Ovary (tissue), 7 donors: ENCODE measurements at regions not wholly inside any gene's neighbourhood (a gene's known extent, or its start where the extent isn't known, plus 50 kb on each side); places are given as distances from the start of the nearest gene placed in this dataset.

Experiments used
- DNase-seq, 5 donors: peaks; one replicate each; pipeline ENCODE4 v3.0.0-alpha.2; 2019 to 2020
- H3K27ac ChIP-seq, 2 donors: fragments of 200-600 bp; one replicate each; pipeline versions ENCODE4 v1.5.1 to v1.8.0; 2019 to 2022
- H3K27me3 ChIP-seq: fragments of 200-600 bp; one replicate; pipeline ENCODE4 v1.8.0; 2022
- H3K36me3 ChIP-seq: fragments of 200-600 bp; sonication (generic); one replicate; pipeline ENCODE4 v1.5.1; 2019
- H3K4me1 ChIP-seq: one replicate; pipeline ENCODE4 v1.8.1; 2013; ENCODE audit warnings: mild to moderate bottlenecking, moderate library complexity; ENCODE audit not compliant: insufficient read depth
- H3K4me3 ChIP-seq: fragments of 200-600 bp; sonication (generic); one replicate; pipeline ENCODE4 v1.5.1; 2017
- H3K9me3 ChIP-seq, 2 donors: fragments of 200-600 bp in 1 of 2; sonication (generic) in 1 of 2; one replicate each; pipeline versions ENCODE4 v1.5.1 to v1.8.1; 2013 to 2019; ENCODE audit warnings: mild to moderate bottlenecking in 1 of 2, moderate library complexity in 1 of 2
- EP300 ChIP-seq: sonication (generic); formaldehyde crosslinking; IDR thresholded peaks from one replicate; pipeline ENCODE4 v1.6.1; 2017; ENCODE audit warnings: antibody characterized with exemption
- POLR2A ChIP-seq: fragments of 450-650 bp; IDR thresholded peaks from one replicate; pipeline ENCODE4 v1.6.1; 2017; ENCODE audit warnings: antibody characterized with exemption, mild to moderate bottlenecking, moderate library complexity
- WGBS, 3 donors: extraction: QIAGEN DNeasy Blood & Tissue Kit in 1 of 3; methylation state at CpG; one replicate each; pipeline versions ENCODE4 v1.1.5 to v1.1.7; 2013 to 2017; 5-methylcytosine and 5-hydroxymethylcytosine counted together
- intact Hi-C, 4 donors: fragments of 100-400 bp; cut with DNase I; formaldehyde crosslinking; loops; one replicate each; pipeline versions ENCODE4 v1.11.0 to v1.15.1; 2022 to 2023
- TF ChIP-seq, protein P1 (sequence below), 3 donors: fragments of 450-650 bp in 2 of 3; fragments of 200-600 bp in 1 of 3; IDR thresholded peaks; one replicate each; pipeline versions ENCODE4 v1.5.1 to v1.8.0; 2016 to 2022; ENCODE audit warnings: antibody characterized with exemption in 3 of 3, mild to moderate bottlenecking in 1 of 3
- donor health status: DM: no; HTN: no; CAD: no; lungs with moderate emphysema.
- donor health status: DM: no; HTN: no; CAD: no.
- donor health status: Bipolar disorder and iron deficiency.
- donor health status: DM: no; HTN: no; CAD: no.
- donor health status: DM: yes; HTN: yes; CAD: no.

DNA sequence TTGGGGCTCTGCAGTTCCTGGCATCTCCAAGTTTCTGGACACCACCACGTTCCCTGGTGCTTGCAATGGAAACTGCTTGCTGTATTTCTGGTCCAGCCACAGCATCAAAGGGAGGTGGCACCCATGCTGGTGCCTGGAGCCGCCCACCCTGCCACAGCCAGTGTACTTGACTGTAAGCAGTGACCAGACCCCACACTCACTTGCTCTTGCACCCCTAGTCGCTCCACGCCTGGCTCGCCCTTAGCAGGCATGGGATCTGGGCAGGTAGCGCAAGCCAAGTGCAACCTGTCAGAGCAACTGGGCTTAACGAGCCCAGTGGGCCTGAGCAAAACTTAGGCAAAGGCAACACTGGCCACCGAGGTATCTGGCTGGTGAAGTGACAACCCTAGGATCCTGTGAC is 648.2 kb upstream of the PCDH9 start:
- 90 to 95% (median 93%) methylated on average over 8 of the region's 8 CpGs for WGBS, 3 donors
- H3K36me3 ChIP-seq = no peaks in the 10 kb centered on the region
- no peak overlapping the region for H3K27ac ChIP-seq
- H3K9me3 ChIP-seq = no peaks in the 10 kb centered on the region
- no peak overlapping the region for H3K4me3 ChIP-seq
- no peaks in the 10 kb centered on the region for H3K4me1 ChIP-seq
- no peaks in the 10 kb centered on the region for H3K27me3 ChIP-seq
- DNase-seq = no peak
- TF ChIP-seq POLR2A (no peak), EP300 (no peak)
- TF ChIP-seq, protein P1, sequence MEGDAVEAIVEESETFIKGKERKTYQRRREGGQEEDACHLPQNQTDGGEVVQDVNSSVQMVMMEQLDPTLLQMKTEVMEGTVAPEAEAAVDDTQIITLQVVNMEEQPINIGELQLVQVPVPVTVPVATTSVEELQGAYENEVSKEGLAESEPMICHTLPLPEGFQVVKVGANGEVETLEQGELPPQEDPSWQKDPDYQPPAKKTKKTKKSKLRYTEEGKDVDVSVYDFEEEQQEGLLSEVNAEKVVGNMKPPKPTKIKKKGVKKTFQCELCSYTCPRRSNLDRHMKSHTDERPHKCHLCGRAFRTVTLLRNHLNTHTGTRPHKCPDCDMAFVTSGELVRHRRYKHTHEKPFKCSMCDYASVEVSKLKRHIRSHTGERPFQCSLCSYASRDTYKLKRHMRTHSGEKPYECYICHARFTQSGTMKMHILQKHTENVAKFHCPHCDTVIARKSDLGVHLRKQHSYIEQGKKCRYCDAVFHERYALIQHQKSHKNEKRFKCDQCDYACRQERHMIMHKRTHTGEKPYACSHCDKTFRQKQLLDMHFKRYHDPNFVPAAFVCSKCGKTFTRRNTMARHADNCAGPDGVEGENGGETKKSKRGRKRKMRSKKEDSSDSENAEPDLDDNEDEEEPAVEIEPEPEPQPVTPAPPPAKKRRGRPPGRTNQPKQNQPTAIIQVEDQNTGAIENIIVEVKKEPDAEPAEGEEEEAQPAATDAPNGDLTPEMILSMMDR (IDR thresholded peaks at IDR 0.05) = no peak
- intact Hi-C loops = no loop called here

DNA sequence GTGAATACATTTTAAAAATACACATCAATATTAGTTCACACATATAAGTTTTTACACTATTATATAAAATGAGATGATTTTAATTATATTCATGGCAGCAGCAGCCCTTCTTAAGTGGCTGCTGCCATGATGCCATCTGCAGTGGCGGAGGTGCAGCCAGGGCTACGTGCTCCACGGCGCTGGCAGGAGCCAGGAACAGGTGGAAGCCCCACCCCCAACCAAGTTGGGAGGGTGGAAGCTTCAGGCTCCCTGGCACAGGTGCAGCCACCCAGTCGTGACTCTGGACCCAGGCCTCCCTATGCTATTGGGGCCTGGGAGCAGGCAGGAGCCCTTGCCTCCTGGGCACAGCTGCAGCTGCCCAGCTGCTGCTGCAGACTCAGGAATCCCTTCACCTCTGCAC is 646.9 kb upstream of the PCDH9 start:
- Histone ChIP-seq H3K4me3 (no peak overlapping the region), H3K27ac (no peak overlapping the region), H3K4me1 (no peaks in the 10 kb centered on the region), H3K36me3 (no peaks in the 10 kb centered on the region), H3K9me3 (no peaks in the 10 kb centered on the region), H3K27me3 (no peaks in the 10 kb centered on the region)
- intact Hi-C loops = no loop called here
- 89 to 95% (median 91%) methylated on average over 5 of the region's 5 CpGs for WGBS, 3 donors
- no peak for DNase-seq
- TF ChIP-seq, protein P1 (IDR thresholded peaks at IDR 0.05) = no peak
- TF ChIP-seq POLR2A (no peak), EP300 (no peak)

DNA sequence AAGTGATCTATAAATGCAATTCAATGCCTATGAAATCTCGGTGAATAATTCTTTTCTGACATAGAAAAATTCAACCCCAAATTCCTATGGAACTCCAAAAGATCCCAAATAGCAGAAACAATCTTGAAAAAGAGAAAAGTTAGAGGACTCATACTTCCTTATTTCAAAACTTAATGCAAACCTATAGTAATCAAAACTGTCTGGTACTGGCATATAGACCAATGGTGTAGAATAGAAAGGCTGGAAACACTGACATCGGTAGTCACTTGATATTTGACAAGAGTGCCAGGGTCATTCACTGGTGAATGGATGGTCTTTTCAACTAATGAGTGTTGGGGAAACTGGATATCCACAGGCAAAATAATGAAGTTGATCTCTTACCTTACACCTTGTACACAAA is 637.1 kb upstream of the PCDH9 start:
- Histone ChIP-seq H3K27ac (no peak overlapping the region), H3K4me3 (no peak overlapping the region), H3K9me3 (no peaks in the 10 kb centered on the region), H3K36me3 (no peaks in the 10 kb centered on the region), H3K4me1 (no peaks in the 10 kb centered on the region), H3K27me3 (no peaks in the 10 kb centered on the region)
- no peak for DNase-seq
- intact Hi-C loops = no loop called here
- no peak for TF ChIP-seq POLR2A
- no peak for TF ChIP-seq EP300
- TF ChIP-seq, protein P1 (IDR thresholded peaks at IDR 0.05) = no peak
- WGBS, 3 donors = 84 to 92% (median 88%) methylated on average over 2 of the region's 2 CpGs

DNA sequence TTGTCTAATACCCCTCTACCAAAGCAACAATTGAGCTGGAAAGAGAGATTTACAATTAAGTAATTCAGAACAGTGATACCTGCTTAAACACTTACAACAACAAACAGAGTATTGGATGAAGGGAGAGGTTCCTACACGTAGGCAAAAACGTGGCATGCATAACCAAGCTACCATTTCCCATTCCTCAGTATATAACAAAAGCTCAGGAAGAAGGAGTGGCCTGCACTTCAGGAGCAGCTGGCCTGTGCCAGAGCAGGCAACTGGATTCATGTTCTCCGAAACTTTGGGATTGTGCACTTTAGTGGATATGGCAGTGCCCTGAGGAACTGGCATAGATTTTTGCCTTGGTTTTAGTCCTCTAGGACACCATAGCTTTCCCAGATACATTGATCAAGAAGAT is 630.2 kb upstream of the PCDH9 start:
- H3K27ac ChIP-seq = no peak overlapping the region
- no peak overlapping the region for H3K4me3 ChIP-seq
- WGBS, 3 donors = 63 to 68% (median 64%) methylated on average over 3 of the region's 3 CpGs
- TF ChIP-seq, protein P1 (IDR thresholded peaks at IDR 0.05) = no peak
- TF ChIP-seq EP300 (no peak), POLR2A (no peak)
- no peaks in the 10 kb centered on the region for H3K9me3 ChIP-seq
- DNase-seq = no peak
- H3K4me1 ChIP-seq = no peaks in the 10 kb centered on the region
- H3K27me3 ChIP-seq = no peaks in the 10 kb centered on the region
- H3K36me3 ChIP-seq = no peaks in the 10 kb centered on the region
- intact Hi-C loops = no loop called here

DNA sequence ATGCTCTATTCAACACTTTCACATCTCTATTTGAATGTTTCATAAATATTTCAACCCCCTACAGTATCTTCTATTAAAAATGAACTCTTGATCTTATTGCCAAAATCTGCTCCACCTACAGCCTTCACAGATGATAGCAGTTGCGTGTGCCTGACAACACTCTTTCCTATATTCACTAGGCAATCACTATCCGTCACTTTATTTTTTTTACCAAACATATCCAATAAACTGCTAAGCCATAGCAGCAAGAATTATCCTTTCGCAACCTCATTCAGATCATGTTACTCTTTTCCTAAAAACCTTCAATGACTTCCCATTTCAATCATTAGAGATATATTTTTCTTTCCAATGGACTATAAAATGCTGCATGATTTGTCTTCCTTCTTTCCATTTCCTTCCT is 629.8 kb upstream of the PCDH9 start:
- H3K27me3 ChIP-seq = no peaks in the 10 kb centered on the region
- no peak for TF ChIP-seq EP300
- no peak for TF ChIP-seq POLR2A
- TF ChIP-seq, protein P1 (IDR thresholded peaks at IDR 0.05) = no peak
- no peak for DNase-seq
- H3K36me3 ChIP-seq = no peaks in the 10 kb centered on the region
- intact Hi-C loops = no loop called here
- H3K9me3 ChIP-seq = no peaks in the 10 kb centered on the region
- H3K4me3 ChIP-seq = no peak overlapping the region
- H3K27ac ChIP-seq = no peak overlapping the region
- 89 to 92% (median 90%) methylated on average over 3 of the region's 3 CpGs for WGBS, 3 donors
- H3K4me1 ChIP-seq = no peaks in the 10 kb centered on the region
